ENCODE measurements at regions not wholly inside any gene's neighbourhood (a gene's known extent, or its start where the extent isn't known, plus 50 kb on each side); places are given as distances from the start of the nearest gene placed in this dataset.
"Not testable (repeated sequence)": the region's sequence is repeated elsewhere in the genome, so short reads cannot be mapped to it uniquely, and the experiment has no call there.

DNA sequence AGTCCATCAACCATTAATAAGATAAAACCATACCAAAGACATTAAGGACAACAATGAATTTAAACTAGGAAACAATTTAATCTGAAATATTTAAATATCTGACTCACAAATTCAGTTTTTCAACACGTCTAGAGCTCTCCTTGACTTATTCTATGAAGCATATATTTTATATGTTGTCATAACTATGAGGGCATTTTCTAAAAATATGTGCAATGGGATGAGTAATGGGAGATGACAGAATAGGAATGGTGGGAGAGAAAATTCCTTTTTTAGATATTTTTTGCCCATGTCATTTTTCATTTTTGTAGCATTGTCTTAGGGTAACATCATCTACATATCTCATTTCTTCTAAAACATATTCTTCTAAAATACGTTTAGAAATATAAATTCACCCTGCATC, 79.2 kb upstream of the CDH2 start:
- no peaks in the 10 kb centered on the region for H4K20me1 ChIP-seq
- H3K4me1 ChIP-seq = no peaks in the 10 kb centered on the region
- no peak overlapping the region for H3K4me2 ChIP-seq
- H3K9ac ChIP-seq = no peak overlapping the region
- no peak for TF ChIP-seq Cebpa-rat (IDR thresholded peaks at IDR 0.05)
- H3K27ac ChIP-seq = no peak overlapping the region
- H3K4me3 ChIP-seq = no peak overlapping the region
- H3K36me3 ChIP-seq = no peaks in the 10 kb centered on the region
- no peaks in the 10 kb centered on the region for H3K27me3 ChIP-seq
- H3K9me3 ChIP-seq (replicated peaks in 1 of 11) = no peaks in the 10 kb centered on the region

DNA sequence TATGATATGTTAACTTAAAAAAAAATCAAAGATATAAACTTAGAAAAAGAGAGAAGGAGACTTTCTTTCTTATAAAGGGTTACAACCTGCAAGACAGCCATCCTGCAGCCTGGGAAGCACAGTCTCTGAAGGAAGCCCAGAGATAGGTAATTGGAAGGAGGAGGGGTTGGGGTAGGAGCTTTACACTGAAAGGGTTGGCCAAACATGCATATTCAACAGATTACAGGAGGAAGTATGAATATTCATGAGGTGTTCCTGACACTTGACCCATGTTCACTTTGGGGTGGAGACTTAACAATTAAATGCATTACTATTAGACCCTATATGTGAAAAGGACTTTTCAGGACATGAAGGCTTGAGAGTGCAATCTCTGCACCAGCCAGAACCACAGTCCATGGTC, 71.7 kb upstream of the CDH2 start:
- Histone ChIP-seq H3K27me3 (no peaks in the 10 kb centered on the region), H4K20me1 (no peaks in the 10 kb centered on the region), H3K27ac (no peak overlapping the region), H3K9me3 (replicated peaks in 1 of 11) (no peaks in the 10 kb centered on the region), H3K4me2 (no peak overlapping the region), H3K9ac (no peak overlapping the region), H3K4me3 (no peak overlapping the region), H3K36me3 (no peaks in the 10 kb centered on the region), H3K4me1 (no peaks in the 10 kb centered on the region)
- no peak for TF ChIP-seq Cebpa-rat (IDR thresholded peaks at IDR 0.05)

DNA sequence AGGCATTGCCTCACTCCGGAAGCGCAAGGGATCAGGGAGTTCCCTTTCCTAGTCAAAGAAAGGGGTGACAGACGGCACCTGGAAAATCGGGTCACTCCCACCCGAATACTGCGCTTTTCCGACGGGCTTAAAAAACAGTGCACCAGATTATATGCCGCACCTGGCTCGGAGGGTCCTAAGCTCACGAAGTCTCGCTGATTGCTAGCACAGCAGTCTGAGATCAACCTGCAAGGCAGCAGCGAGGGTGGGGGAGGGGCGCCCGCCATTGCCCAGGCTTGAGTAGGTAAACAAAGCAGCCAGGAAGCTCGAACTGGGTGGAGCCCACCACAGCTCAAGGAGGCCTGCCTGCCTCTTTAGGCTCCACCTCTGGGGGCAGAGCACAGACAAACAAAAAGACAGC, 63.7 kb upstream of the CDH2 start:
- H4K20me1 ChIP-seq; H3K27ac ChIP-seq; H3K9ac ChIP-seq; H3K36me3 ChIP-seq; H3K4me2 ChIP-seq; H3K4me3 ChIP-seq; H3K27me3 ChIP-seq; H3K9me3 ChIP-seq (replicated peaks in 1 of 11); H3K4me1 ChIP-seq: not testable (repeated sequence)

DNA sequence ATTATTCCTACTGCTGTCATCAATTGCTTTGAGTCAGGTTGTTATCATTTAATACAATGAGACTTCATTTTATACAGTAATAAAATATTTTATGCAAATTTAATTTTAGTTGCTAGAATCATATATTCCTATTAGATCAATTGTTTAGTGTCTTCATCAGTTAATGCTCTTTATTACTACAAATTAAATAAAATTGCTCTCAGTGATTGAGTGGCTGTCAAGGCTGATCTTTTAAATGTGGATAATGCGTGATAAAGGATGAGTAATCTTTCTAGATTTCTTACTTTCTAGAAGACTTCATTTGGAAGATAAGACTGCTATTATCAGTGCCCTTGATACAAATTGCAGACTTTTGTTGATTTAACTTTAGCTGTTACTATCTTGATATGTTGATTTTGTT, 59.6 kb upstream of the CDH2 start:
- TF ChIP-seq Cebpa-rat (IDR thresholded peaks at IDR 0.05) = no peak
- Histone ChIP-seq H3K9ac (no peak overlapping the region), H3K4me1 (no peaks in the 10 kb centered on the region)

More for the DNA sequence above, 59.6 kb upstream of the CDH2 start:
- H3K27me3 ChIP-seq = no peaks in the 10 kb centered on the region
- H3K4me3 ChIP-seq = no peak overlapping the region
- H3K27ac ChIP-seq = no peak overlapping the region
- no peaks in the 10 kb centered on the region for H3K36me3 ChIP-seq
- H4K20me1 ChIP-seq = no peaks in the 10 kb centered on the region
- no peak overlapping the region for H3K4me2 ChIP-seq
- no peaks in the 10 kb centered on the region for H3K9me3 ChIP-seq (replicated peaks in 1 of 11)

All from BLaER1 treated with 17β-estradiol and CSF1 and Interleukin-3, amounts not matched to agents 10 nM and 100 nM (cell line).